ENCODE measurements at regions not wholly inside any gene's neighbourhood (a gene's known extent, or its start where the extent isn't known, plus 50 kb on each side); places are given as distances from the start of the nearest gene placed in this dataset.

GRCh38 chr9:13901176-13901575, 412.8 kb downstream of the NFIB start:
- Histone ChIP-seq H3K23ac (ENCODE audit: insufficient read length, low read depth, low read length) (no peak overlapping the region), H4K8ac (replicated peaks; ENCODE audit: insufficient read length, low read depth, low read length) (no peak overlapping the region), H4K91ac (ENCODE audit: insufficient read length, low read depth, low read length) (no peak overlapping the region), H4K5ac (ENCODE audit: insufficient read length, low read depth, low read length) (no peak overlapping the region), H2BK12ac (ENCODE audit: insufficient read length, low read depth, low read length) (no peak overlapping the region), H3T11ph (ENCODE audit: low read length) (no peak overlapping the region), H3K4me1 (ENCODE audit: insufficient read depth, low read length) (peaks cover 3% of the 10 kb centered on the region; the same call in 1 of the 2 replicates), H2BK15ac (ENCODE audit: low read depth, low read length) (no peak overlapping the region), H3K27ac (ENCODE audit: insufficient read length, low read depth, low read length) (no peak overlapping the region), H2BK5ac (ENCODE audit: insufficient read length, low read length) (no peak overlapping the region), H3K9ac (ENCODE audit: extremely low read depth, insufficient read length, low read length) (no peak overlapping the region), H3K56ac (ENCODE audit: insufficient read length, low read depth, low read length) (no peak overlapping the region), H3K23me2 (ENCODE audit: insufficient read length, low read depth, low read length, poor library complexity, severe bottlenecking) (no peaks in the 10 kb centered on the region), H3K27me3 (ENCODE audit: insufficient read depth, low read length) (no peaks in the 10 kb centered on the region), H2AK5ac (ENCODE audit: insufficient read length, low read length) (no peak overlapping the region), H3K79me2 (ENCODE audit: insufficient read depth, low read length) (no peaks in the 10 kb centered on the region), H2BK120ac (ENCODE audit: low read depth, low read length, poor library complexity, severe bottlenecking) (no peak overlapping the region), H2BK20ac (ENCODE audit: low read depth, low read length, poor library complexity, severe bottlenecking) (no peak overlapping the region), H3K9me3 (ENCODE audit: control insufficient read depth, low read depth, low read length) (no peaks in the 10 kb centered on the region), H2AFZ (ENCODE audit: low read length) (no peak overlapping the region), H3K79me1 (ENCODE audit: insufficient read depth, low read depth, low read length, poor library complexity, severe bottlenecking) (no peaks in the 10 kb centered on the region), H3K4me2 (ENCODE audit: insufficient read depth, insufficient read length, low read length) (no peak overlapping the region), H4K20me1 (ENCODE audit: control insufficient read depth, insufficient read depth, insufficient read length) (no peaks in the 10 kb centered on the region), H3K14ac (ENCODE audit: insufficient read depth, low read length) (no peak overlapping the region), H3K18ac (ENCODE audit: insufficient read length, low read depth, low read length) (no peak overlapping the region), H3K4ac (ENCODE audit: low read depth, low read length) (no peak overlapping the region)
- Mint-ChIP-seq H3K36me3 (ENCODE audit: insufficient read depth in 1 of 3, low read depth in 3 of 3) (peaks cover 0 to 3% (median 0%) of the 10 kb centered on the region in 3 experiments; a peak in 1 of 7 replicates), H3K4me1 (peaks cover 23 to 31% of the 10 kb centered on the region in 2 experiments), H3K27ac (peak overlapping the region in 1 of 3 experiments; percentile 67; a peak in 2 of 7 replicates), H3K27me3 (ENCODE audit: low read depth) (no peaks in the 10 kb centered on the region), H3K4me3 (no peak overlapping the region), H3K9me3 (peaks cover 2 to 3% of the 10 kb centered on the region in 2 experiments; a peak in 1 of 5 replicates)
- WGBS (ENCODE audit: extremely low coverage, insufficient read length, low lambda C conversion rate), result no CpG with 5 or more reads among the region's 3 CpGs
- DNase-seq, result no peak
- no peak for TF ChIP-seq CTCF (conservative IDR thresholded peaks at IDR 0.05)
